GM12872 (cell line): ENCODE measurements at regions not wholly inside any gene's neighbourhood (a gene's known extent, or its start where the extent isn't known, plus 50 kb on each side); places are given as distances from the start of the nearest gene placed in this dataset.

Experiments used
- TF ChIP-seq, protein P1 (sequence below): IDR thresholded peaks from 3 replicates; pipeline ENCODE4 v1.5.1; 2011; ENCODE audit warnings: low read depth, mild to moderate bottlenecking, low read length, moderate library complexity; ENCODE audit not compliant: insufficient read depth

DNA sequence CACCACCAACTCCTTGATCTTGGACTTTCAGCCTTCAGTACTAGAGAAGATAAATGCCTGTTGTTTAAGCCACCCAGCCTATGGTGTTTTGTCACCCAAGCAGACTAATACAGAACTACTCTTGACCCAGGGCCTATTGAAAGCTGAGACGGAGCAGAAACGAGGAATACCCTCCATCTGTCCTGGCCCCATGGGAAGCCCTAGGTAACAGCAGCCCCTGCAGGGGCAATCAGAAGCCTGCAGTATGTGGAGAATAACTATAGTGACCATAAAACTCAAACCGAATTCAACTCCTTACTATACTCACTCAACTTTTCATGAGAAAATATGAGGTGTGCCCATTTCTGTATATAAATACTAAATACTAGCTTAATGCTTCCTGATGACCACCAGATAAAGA lies 307.4 kb downstream of the NUAK1 start:
- TF ChIP-seq, protein P1, sequence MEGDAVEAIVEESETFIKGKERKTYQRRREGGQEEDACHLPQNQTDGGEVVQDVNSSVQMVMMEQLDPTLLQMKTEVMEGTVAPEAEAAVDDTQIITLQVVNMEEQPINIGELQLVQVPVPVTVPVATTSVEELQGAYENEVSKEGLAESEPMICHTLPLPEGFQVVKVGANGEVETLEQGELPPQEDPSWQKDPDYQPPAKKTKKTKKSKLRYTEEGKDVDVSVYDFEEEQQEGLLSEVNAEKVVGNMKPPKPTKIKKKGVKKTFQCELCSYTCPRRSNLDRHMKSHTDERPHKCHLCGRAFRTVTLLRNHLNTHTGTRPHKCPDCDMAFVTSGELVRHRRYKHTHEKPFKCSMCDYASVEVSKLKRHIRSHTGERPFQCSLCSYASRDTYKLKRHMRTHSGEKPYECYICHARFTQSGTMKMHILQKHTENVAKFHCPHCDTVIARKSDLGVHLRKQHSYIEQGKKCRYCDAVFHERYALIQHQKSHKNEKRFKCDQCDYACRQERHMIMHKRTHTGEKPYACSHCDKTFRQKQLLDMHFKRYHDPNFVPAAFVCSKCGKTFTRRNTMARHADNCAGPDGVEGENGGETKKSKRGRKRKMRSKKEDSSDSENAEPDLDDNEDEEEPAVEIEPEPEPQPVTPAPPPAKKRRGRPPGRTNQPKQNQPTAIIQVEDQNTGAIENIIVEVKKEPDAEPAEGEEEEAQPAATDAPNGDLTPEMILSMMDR = no peak

DNA sequence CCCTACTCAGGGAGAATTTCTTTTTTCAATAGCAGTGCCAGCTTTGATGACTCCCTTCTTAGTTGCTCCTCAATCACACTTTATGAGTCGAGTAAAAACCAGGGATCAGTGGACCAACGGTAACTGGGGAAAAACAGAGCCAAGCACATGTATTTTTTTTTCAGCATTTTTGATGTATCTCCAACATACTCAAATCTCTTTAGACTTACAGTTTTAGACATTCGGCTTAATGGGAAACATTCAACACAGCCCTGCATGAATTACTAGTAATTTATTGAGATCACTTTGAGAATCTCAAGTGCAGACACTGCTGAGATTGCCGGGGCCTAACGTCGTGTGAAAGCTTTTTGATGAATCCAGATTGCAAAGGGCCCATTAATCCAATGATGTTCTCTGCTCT lies 306.7 kb downstream of the NUAK1 start:
- TF ChIP-seq, protein P1 = no peak

DNA sequence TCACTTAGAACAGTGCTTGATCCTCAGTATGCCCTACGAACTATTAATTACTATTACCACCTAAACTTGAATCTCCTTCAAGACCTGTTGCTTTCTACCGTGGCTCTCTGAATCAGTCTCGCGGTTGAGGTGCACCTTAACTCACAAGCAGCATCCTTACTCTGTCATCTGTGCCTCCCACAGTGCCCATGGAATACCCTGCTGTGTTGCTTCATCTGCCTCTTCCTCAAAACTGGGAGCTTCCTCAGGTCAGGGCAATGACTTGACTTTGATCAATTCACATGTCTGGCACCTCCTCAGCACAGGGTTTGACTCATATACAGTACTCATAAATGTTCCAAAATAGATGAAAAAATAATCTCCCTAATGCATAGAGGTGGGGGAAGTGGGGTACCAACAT lies 305.9 kb downstream of the NUAK1 start:
- TF ChIP-seq, protein P1 = no peak

DNA sequence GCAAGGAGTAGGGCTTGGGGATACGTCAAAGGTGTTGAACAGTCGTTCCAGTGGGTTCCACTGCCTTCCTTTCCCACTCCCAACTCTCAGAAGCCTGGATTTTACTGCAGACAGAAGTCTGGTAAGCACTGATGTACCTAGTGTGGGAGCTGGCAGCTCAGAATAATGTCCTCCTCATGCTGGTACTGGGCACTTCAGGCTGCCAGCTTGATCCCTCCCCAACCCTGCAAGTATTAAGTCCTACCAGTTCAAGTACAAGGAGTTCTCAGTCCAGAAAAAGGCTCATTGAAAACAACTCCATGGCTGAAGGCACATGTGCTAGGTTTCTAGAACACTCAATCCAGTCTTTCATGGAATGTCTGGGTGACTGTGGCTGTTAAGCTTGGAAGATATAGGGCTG lies 304.3 kb downstream of the NUAK1 start:
- TF ChIP-seq, protein P1 = no peak

DNA sequence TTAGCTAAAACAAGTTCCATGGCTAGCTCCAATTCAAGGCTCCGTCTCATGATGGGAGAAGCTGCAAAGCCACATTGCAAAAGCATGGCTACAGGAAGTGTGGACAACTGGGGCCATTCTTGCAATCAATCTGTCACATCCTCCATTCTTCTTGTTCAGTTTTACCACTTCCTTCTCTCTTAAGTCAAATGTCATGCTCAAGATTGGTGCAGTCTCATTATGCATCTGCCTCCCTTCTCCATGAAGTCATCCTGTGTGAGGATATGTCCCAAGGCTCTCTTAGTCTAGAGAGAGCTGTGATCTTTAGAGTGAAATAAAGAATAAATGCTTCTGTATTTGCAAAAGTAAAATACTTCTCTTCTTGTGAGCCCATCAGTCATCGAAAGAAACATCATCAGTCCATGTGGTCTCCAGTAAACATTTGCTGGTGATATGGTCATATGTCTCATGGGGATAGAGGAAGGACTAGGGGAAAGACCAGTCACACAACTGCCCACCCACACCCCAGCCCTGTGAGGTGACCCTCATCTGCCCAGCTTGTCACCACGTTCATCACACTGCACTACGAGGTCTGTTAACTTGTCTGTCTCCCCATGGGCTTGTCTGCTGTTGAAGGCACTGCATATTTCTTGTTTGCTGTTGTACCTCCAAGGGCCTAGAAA lies 303.0 kb downstream of the NUAK1 start:
- TF ChIP-seq, protein P1 = no peak

DNA sequence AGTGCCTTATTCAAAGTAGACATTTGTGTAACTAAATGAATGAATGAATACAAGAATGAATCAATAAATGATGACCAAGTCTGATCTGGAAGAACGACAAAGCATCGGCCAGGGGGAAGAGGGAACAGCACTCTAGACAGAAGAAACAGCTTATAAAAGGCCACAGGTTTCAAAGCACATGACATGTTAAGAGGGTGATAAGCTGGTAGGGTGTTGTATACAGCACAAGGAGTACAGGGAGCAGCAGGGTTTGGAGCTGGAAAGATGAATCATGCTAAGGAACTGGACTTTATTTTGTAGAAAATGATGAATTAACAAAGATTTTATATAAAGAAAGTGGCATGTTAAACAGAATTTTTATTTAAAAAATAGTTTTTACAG lies 302.5 kb downstream of the NUAK1 start:
- TF ChIP-seq, protein P1 = no peak

DNA sequence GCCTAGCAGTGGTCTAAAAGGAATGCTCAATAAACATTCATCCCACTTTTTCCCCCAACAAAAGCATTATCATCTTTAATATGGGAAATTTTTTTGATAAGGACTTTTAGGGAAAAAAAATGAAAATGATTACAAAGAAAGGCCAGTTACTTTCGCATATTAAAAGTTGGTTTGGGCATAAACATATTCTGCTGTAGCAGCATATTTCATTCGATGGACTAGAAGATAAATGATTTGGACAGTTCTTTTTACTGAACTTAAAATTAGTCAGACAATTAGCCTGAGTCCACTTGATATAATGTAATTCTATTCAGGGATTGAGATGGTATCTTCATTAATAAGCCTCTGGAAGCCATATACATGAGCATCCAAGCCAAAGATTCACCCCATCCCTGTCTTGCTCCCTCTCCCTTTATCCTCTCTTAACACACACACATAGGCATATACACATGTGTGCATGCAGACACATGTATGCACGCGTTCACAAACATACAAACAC lies 299.1 kb downstream of the NUAK1 start:
- TF ChIP-seq, protein P1 = no peak
